ENCODE measurements at regions not wholly inside any gene's neighbourhood (a gene's known extent, or its start where the extent isn't known, plus 50 kb on each side); places are given as distances from the start of the nearest gene placed in this dataset.

GRCh38 chr19:30890033-30890432, 459.2 kb downstream of the TSHZ3 start:
- no peak for DNase-seq

DNA sequence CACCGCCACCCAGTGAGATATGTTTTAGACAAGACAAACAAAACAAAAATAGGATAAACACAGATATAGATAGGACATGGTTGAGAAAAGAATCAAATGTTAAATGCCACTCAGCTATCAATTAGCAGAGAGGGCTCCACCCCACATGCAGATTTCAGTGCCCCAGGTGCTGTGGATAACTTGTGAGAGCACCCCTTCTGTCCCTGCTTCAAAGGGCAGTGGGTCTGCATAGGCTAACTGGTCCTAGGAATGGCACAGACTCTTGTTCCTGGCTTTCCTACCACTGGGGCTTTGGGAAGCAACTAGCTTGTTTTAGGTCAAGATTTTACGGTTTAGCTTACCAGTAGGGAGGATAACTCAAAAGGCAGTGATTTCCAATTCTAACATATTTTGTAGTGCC, 460.3 kb downstream of the TSHZ3 start:
- DNase-seq, result no peak

DNA sequence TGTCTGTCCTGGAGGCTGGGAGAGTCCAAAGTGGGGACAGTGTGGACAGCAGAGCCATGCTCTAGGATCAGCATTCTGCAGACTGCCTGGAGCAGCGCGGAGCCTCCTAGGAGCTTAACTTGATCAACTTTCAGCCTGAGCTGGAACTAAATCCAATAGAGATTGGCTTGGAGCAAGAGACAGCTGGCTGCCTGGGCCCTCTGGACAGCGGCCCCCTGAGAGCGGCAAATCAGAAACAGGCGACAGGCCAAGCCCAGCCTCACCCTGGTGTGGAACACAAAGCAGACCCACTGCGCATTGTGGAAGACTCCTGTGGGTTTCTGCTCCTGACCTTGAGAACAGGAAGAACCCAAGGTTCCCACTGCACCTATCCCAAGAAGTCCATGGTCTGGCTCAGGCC, 462.2 kb downstream of the TSHZ3 start:
- DNase-seq, result no peak

DNA sequence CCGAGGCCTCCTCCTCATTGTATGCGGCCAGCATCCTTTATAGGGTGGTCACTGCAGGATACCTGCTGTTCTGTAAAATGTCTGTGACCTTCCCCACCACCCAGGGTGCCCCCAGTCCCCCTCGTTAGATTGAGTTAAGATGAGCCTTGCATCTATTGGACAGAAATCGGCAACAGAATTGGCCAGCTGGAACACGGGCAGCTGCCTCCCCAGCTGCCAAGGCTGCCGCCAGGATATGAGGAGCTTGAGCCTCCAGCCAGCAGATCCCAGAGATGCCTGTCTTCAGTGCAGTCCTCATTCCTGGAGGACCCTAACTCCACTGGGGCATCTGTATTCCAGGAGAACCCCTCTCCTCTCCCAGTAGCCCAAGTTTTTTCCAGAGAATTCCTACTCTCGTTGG, 463.0 kb downstream of the TSHZ3 start:
- DNase-seq, result no peak

- DNase-seq, result no peak
Measured at GRCh38 chr19:30884146-30884812, 465.0 kb downstream of the TSHZ3 start.

DNA sequence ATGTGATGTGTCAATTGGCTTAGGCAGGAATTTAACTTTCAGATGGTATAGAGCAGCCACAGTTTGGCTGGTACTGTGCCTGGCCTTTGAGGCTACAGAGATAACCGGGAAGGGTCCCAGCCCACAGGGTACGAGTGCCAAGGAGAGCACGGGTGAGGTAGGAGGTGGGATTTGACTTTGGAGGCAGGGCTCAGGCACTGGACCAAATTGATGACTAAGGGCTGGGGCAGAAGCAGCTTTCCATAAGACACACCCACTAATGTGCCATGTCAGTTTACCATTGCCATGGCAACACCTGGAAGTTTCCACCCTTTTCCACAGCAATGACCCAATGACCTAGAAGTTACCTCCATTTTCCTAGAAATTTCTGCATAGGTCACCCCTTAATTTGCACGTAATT, 466.2 kb downstream of the TSHZ3 start:
- DNase-seq, result no peak

GRCh38 chr19:30882411-30883005, 466.7 kb downstream of the TSHZ3 start:
- no peak for DNase-seq

DNA sequence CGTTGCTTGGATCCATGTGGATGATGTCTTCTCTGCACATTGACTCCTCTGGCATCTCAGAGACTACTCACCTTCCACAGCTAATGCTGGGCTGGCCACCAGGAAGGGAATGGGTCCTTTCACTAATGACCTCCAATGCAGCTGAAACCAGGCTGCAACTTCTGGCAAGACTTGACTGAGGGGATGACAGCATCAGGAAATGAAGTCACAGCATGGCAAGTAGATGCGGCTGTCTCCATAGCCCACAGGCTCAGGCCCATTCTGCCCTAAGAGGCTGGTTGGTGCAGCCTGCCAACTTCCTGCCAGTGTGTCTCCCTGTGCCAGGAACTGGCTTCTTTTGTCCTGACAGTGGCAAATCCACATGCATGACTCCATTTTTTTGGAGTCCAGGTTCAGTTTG, 467.3 kb downstream of the TSHZ3 start:
- no peak for DNase-seq

GRCh38 chr19:30881281-30881680, 468.0 kb downstream of the TSHZ3 start:
- DNase-seq, result no peak

GRCh38 chr19:30880551-30880950, 468.7 kb downstream of the TSHZ3 start:
- no peak for DNase-seq

DNA sequence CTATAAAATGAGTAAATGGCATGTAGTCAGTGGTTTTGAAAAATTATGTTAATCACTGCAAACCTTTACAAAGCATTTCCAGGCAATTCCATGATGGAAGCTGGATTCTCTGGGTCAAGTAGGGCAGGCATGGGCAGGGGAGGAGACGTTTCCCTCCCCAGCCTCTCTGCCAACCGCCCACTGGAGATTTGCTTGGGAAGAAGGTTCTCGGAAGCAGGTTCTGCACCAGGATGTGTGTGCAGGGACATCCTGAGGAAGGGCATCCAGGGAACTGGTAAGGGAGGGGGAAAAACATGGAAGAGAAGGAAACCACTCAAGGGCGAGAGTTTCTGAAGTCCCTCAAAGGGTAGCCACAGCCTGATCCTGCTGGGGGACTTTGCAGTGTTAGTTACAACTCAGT, 469.1 kb downstream of the TSHZ3 start:
- no peak for DNase-seq

DNA sequence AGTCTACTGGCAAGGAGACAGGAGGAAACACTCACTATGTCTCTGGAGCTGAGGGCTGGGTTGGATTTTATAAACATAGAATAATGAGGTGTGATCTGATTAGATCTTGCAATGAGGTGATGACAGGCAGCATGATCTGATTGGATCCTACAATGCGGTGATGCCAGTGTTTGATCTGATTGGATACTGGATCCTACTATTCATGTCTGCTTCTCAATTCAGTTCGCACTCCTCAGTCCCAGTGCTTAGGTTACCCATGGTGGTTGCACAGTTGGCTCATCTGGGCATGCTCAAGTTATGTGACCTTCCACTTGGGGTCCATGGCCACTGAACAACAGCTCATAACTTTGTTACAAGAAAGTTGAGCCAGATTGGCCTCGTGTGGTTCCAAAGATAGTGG, 469.5 kb downstream of the TSHZ3 start:
- no peak for DNase-seq

- DNase-seq, result no peak
Measured at GRCh38 chr19:30879225-30879624, 470.0 kb downstream of the TSHZ3 start.

- DNase-seq, result no peak
Measured at GRCh38 chr19:30878495-30878894, 470.7 kb downstream of the TSHZ3 start.

DNA sequence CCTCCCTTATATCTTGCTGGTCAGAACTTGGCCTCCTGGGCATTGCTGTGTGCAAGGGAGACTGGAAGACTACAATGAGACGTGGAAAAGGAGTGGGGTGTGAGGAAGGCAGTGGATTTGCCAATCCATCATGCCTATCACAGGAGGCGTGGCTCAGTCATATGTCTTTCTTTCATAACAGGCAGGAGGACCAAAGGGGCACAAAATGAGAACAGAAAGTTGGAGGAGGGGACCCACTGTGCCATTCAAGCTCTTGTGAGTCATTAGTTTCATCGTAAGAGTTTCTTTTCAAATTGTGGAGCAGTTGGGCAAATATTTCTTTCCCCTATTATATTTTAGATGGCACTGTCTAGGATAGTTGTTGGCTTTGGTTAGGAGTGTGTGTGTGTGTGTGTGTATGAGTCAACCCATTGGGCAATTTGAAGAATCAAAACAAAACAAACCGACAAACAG, 471.5 kb downstream of the TSHZ3 start:
- DNase-seq, result no peak

DNA sequence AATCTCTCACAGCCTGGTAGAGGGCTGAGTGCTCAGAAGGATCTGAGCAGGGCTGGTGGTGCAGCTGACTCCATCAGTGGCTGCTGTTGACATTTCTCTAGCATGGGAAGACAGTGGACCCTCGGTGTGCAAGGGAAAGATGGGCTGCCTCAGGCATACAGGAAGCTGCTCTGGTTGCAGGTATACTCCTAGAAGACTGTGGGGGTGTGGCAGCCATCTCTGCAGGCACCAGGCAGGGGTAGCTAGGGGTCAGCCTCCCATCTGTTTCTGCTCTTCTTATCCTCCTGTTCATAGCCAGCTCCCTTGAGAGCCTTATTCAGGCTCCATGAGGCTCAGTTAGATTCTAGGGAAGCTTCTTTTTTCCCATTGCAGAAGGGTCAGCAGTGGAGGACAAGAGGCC, 475.5 kb downstream of the TSHZ3 start:
- no peak for DNase-seq

DNA sequence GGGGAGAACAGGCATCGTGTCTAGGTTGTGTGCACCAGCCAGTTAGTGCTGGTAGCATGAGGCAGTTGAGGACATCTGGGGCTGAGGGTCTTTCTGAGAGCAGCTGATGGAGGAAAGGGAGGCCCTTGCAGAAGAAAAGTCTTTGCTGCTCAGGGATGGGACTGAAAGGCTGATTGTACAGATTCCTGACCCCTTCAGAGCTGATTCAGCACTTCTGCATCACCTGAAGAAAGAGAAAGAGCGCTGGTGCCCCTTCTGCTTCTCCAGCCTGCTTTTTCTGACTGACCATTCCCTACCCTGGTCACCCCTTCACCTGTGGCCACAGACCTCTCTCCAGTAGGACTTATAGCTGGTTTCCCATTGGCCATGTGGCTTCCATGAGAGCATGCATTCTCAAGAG, 476.2 kb downstream of the TSHZ3 start:
- no peak for DNase-seq

DNA sequence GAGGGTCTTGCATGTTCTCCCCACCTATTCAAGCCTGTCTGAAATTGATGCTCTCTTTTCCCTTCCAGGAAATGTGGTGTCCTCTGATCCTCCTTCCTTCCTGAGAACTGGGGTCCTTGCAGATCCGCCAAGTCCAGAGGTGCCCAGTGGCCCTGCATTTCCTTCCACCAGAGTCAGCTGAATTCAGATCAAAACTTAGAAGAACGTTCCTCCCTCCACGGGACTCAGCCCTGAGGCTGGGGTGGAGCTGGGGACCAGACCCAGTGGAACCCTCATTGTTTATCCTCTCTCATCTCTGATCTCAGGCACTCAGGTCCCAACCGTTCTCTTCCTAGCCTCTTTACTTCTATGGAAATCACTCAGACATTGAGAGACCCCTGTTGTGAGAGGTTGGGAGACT, 477.3 kb downstream of the TSHZ3 start:
- DNase-seq, result no peak

DNA sequence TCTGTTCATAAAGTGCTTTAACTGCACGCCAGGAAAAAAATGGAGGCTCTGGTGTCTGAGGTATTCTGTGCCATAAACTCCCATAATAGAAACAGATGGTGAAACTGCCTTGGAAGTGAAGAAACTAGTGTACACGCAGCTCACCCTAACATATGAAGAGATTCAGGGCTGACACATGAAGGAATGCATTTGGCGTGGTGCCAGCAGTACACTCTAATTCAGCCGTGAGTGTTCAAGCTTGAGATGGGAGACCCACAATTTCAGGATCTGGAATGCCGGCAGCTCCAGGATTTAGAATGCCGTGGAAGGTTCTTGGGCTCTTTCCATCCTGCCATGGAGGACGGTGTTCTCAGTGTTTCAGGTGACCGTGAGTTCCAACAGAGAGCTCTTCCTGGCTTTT, 478.4 kb downstream of the TSHZ3 start:
- no peak for DNase-seq

DNA sequence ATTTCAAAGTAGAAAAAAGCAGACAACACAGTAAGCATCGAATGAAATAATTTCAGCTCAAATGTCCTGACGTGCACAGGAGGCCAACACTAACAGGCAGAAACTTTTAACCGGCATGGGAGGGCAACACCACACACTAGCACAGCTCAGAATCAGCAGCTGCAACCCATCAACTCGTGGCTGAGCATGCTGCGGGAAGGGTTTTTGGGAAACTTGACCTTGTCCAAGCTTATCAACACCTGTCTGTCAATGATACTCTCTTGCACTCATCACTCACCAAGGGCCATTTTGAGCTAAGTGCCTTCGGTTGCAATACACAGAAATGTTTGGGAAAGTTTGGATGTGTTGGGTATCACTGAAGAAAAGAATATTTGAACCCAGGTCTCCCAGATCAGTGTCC, 483.7 kb downstream of the TSHZ3 start:
- DNase-seq, result no peak

- no peak for DNase-seq
Measured at GRCh38 chr19:30864391-30865215, 484.6 kb downstream of the TSHZ3 start.

GRCh38 chr19:30862876-30863275, 486.4 kb downstream of the TSHZ3 start:
- no peak for DNase-seq

- no peak for DNase-seq
Measured at GRCh38 chr19:30861919-30862318, 487.3 kb downstream of the TSHZ3 start.

DNA sequence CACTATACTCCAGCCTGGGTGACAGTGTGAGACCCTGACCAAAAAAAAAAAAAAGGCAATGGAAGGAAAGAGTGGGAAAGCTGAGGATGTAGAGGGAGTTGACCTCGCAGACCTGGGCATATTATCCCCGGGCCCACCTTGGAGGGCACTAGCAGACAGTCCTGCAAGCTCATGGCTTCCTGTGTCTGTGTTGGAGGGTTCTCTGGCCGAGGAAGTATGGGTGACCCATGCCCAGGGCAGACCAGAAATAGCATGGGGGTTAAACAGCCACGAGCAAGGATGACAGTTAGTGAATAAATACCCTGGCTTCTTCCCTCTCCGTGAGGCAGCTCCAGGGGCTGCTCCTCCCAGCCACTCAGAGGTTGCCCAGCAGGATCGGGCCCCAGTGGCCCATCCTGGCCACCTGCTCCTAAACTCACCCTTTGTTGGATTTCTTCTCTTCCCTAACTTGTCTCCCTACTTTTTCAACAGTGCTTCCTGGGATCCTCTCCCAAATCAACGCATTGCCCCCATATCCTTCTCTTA, 485.8 kb downstream of the ZNF536 start:
- no peak for DNase-seq

Measured in activated effector memory CD4-positive, alpha-beta T cell treated with anti-CD3 and anti-CD28 coated beads, Interleukin-2, amount 50 U/mL, for 16 hours (primary cell).